ENCODE measurements at regions not wholly inside any gene's neighbourhood (a gene's known extent, or its start where the extent isn't known, plus 50 kb on each side); places are given as distances from the start of the nearest gene placed in this dataset.
A peak's percentile ranks its signal among the peaks of the same experiment; 100 is the strongest.

- H3K9me3 Mint-ChIP-seq = no peaks in the 10 kb centered on the region
- no peaks in the 10 kb centered on the region for H3K4me1 Mint-ChIP-seq (ENCODE audit: low read depth)
- CTCF ChIA-PET = interaction anchor here (0.5 to 1.3 kb wide), 3 partner anchors 14 to 191 kb away, joined by 3 to 4 read pairs (median 3); no protein-coding TSS in a partner anchor
- H3K36me3 Mint-ChIP-seq (ENCODE audit: low read depth) = no peaks in the 10 kb centered on the region
- no peaks in the 10 kb centered on the region for H3K36me3 ChIP-seq (ENCODE audit: insufficient read depth, low read length)
- H3K4me1 ChIP-seq (ENCODE audit: insufficient read depth, low read length) = no peaks in the 10 kb centered on the region
- peaks cover 7 to 38% of the 10 kb centered on the region in 2 experiments for H3K27me3 ChIP-seq (ENCODE audit: control insufficient read depth in 1 of 2, insufficient read depth in 2 of 2, low read length in 2 of 2)
- peak; percentile 32 for TF ChIP-seq CTCF (IDR thresholded peaks at IDR 0.05)
- no peak overlapping the region for H3K27ac Mint-ChIP-seq
- POLR2A ChIA-PET = no interaction called here
- no peaks in the 10 kb centered on the region for H3K9me3 ChIP-seq (ENCODE audit: control insufficient read depth in 1 of 2, insufficient read depth in 1 of 2, low read length in 2 of 2)
- H3K4me3 ChIP-seq (ENCODE audit: low read length) = no peak overlapping the region
- intact Hi-C loops (cut with DNase I, micrococcal nuclease) = no loop called here
- no peak overlapping the region for H3K4me3 Mint-ChIP-seq
- H3K27me3 Mint-ChIP-seq = peaks cover 40% of the 10 kb centered on the region
- DNase-seq (peak in 2 of 14 experiments; percentile 12 to 24), ATAC-seq (ENCODE audit: poor library complexity) (no peak)
- H3K27ac ChIP-seq (ENCODE audit: low read depth in 1 of 2, low read length in 2 of 2) = no peak overlapping the region
Measured at GRCh38 chr3:150303768-150304167, 104.3 kb upstream of the TSC22D2 start.

GRCh38 chr3:150302246-150302645 is 105.9 kb upstream of the TSC22D2 start:
- Histone ChIP-seq H3K27ac (ENCODE audit: low read depth in 1 of 2, low read length in 2 of 2) (no peak overlapping the region), H3K27me3 (ENCODE audit: control insufficient read depth in 1 of 2, insufficient read depth in 2 of 2, low read length in 2 of 2) (peaks cover 4 to 31% of the 10 kb centered on the region in 2 experiments), H3K4me3 (ENCODE audit: low read length) (no peak overlapping the region), H3K9me3 (ENCODE audit: control insufficient read depth in 1 of 2, insufficient read depth in 1 of 2, low read length in 2 of 2) (no peaks in the 10 kb centered on the region), H3K4me1 (ENCODE audit: insufficient read depth, low read length) (no peaks in the 10 kb centered on the region), H3K36me3 (ENCODE audit: insufficient read depth, low read length) (no peaks in the 10 kb centered on the region)
- no peak for TF ChIP-seq CTCF (IDR thresholded peaks at IDR 0.05)
- ATAC-seq (ENCODE audit: poor library complexity) = no peak
- intact Hi-C loops (cut with DNase I, micrococcal nuclease) = no loop called here
- Mint-ChIP-seq H3K27ac (no peak overlapping the region), H3K4me1 (ENCODE audit: low read depth) (no peaks in the 10 kb centered on the region), H3K4me3 (no peak overlapping the region), H3K27me3 (peaks cover 29% of the 10 kb centered on the region), H3K36me3 (ENCODE audit: low read depth) (no peaks in the 10 kb centered on the region), H3K9me3 (no peaks in the 10 kb centered on the region)
- POLR2A ChIA-PET = no interaction called here
- CTCF ChIA-PET = interaction anchor here (1.0 kb wide), 1 partner anchor 122 kb away, joined by 3 read pairs; no protein-coding TSS in a partner anchor
- DNase-seq = no peak

GRCh38 chr3:150300852-150301517 is 107.1 kb upstream of the TSC22D2 start:
- no peaks in the 10 kb centered on the region for H3K9me3 Mint-ChIP-seq
- intact Hi-C loops (cut with DNase I, micrococcal nuclease) = no loop called here
- ATAC-seq (ENCODE audit: poor library complexity) (no peak), DNase-seq (no peak)
- Histone ChIP-seq H3K4me1 (ENCODE audit: insufficient read depth, low read length) (no peaks in the 10 kb centered on the region), H3K27me3 (ENCODE audit: control insufficient read depth in 1 of 2, insufficient read depth in 2 of 2, low read length in 2 of 2) (peaks cover 4 to 31% of the 10 kb centered on the region in 2 experiments), H3K27ac (ENCODE audit: low read depth in 1 of 2, low read length in 2 of 2) (no peak overlapping the region), H3K9me3 (ENCODE audit: control insufficient read depth in 1 of 2, insufficient read depth in 1 of 2, low read length in 2 of 2) (no peaks in the 10 kb centered on the region), H3K36me3 (ENCODE audit: insufficient read depth, low read length) (no peaks in the 10 kb centered on the region), H3K4me3 (ENCODE audit: low read length) (no peak overlapping the region)
- no peaks in the 10 kb centered on the region for H3K36me3 Mint-ChIP-seq (ENCODE audit: low read depth)
- ChIA-PET CTCF (no interaction called here), POLR2A (no interaction called here)
- H3K4me1 Mint-ChIP-seq (ENCODE audit: low read depth) = no peaks in the 10 kb centered on the region
- no peak overlapping the region for H3K4me3 Mint-ChIP-seq
- no peak for TF ChIP-seq CTCF (IDR thresholded peaks at IDR 0.05)
- peaks cover 29% of the 10 kb centered on the region for H3K27me3 Mint-ChIP-seq
- H3K27ac Mint-ChIP-seq = no peak overlapping the region
